Uterus (tissue), 3 donors: ENCODE measurements at regions not wholly inside any gene's neighbourhood (a gene's known extent, or its start where the extent isn't known, plus 50 kb on each side); places are given as distances from the start of the nearest gene placed in this dataset.

Experiments
- DNase-seq, 2 donors: peaks; one replicate each; pipeline ENCODE4 v3.0.0-alpha.2; 2019 to 2020
- H3K27ac ChIP-seq, 2 donors: fragments of 200-600 bp; sonication (generic); 1 replicate in 1 of 2; 2 replicates in 1 of 2; pipeline ENCODE4 v1.5.1; 2016 to 2018
- H3K27me3 ChIP-seq, 2 donors: fragments of 200-600 bp; sonication (generic); one replicate each; pipeline ENCODE4 v1.5.1; 2018 to 2019; ENCODE audit warnings: control low read depth in 1 of 2
- H3K36me3 ChIP-seq, 2 donors: fragments of 200-600 bp; sonication (generic); one replicate each; pipeline ENCODE4 v1.5.1; 2019; ENCODE audit warnings: control low read depth in 1 of 2
- H3K4me1 ChIP-seq, 2 donors: fragments of 200-600 bp; sonication (generic); one replicate each; pipeline ENCODE4 v1.5.1; 2018 to 2019; ENCODE audit warnings: control low read depth in 1 of 2
- H3K4me3 ChIP-seq, 2 donors: fragments of 200-600 bp; sonication (generic); 1 replicate in 1 of 2; 2 replicates in 1 of 2; pipeline ENCODE4 v1.5.1; 2018 to 2019; ENCODE audit warnings: mild to moderate bottlenecking in 1 of 2
- H3K9me3 ChIP-seq, 2 donors: fragments of 200-600 bp; sonication (generic); one replicate each; pipeline ENCODE4 v1.5.1; 2019; ENCODE audit warnings: control low read depth in 1 of 2
- CTCF ChIP-seq, 4 experiments: fragments of 200-600 bp in 2 of 4; fragments of 450-650 bp in 2 of 4; sonication (generic) in 2 of 4; IDR thresholded peaks; one replicate each; pipeline ENCODE4 v1.5.1; 2016 to 2019; ENCODE audit warnings: antibody characterized with exemption in 4 of 4, mild to moderate bottlenecking in 2 of 4, moderate library complexity in 1 of 4
- POLR2A ChIP-seq, 2 donors: fragments of 450-650 bp; IDR thresholded peaks; one replicate each; pipeline ENCODE4 v1.6.1; 2016; ENCODE audit warnings: antibody characterized with exemption in 2 of 2, mild to moderate bottlenecking in 1 of 2, moderate library complexity in 1 of 2
- intact Hi-C: fragments of 100-400 bp; cut with DNase I; formaldehyde crosslinking; loops from one replicate; pipeline ENCODE4 v1.15.1; 2023; ENCODE audit warnings: low total_unique reads
- donor health status: DM: yes; HTN: yes; CAD: no.

- no peaks in the 10 kb centered on the region for H3K36me3 ChIP-seq
- intact Hi-C loops: no loop called here
- H3K27me3 ChIP-seq: no peaks in the 10 kb centered on the region
- no peak for DNase-seq
- peak overlapping the region; percentile 2 to 74 for H3K27ac ChIP-seq
- H3K9me3 ChIP-seq: no peaks in the 10 kb centered on the region
- H3K4me3 ChIP-seq: no peak overlapping the region
- H3K4me1 ChIP-seq: peaks cover 0 to 9% of the 10 kb centered on the region in 2 donors
- TF ChIP-seq POLR2A (IDR thresholded peaks at IDR 0.05) (no peak), CTCF (IDR thresholded peaks at IDR 0.05) (no peak)
Observed at GRCh38 chr3:64748244-64748904, 60.6 kb upstream of the ADAMTS9 start.

GRCh38 chr3:64747679-64748078, 59.9 kb upstream of the ADAMTS9 start:
- H3K9me3 ChIP-seq: no peaks in the 10 kb centered on the region
- TF ChIP-seq CTCF (IDR thresholded peaks at IDR 0.05) (no peak), POLR2A (IDR thresholded peaks at IDR 0.05) (no peak)
- no peak overlapping the region for H3K4me3 ChIP-seq
- DNase-seq: no peak
- H3K27ac ChIP-seq: peak overlapping the region; percentile 59 to 74
- no peaks in the 10 kb centered on the region for H3K27me3 ChIP-seq
- intact Hi-C loops: no loop called here
- H3K4me1 ChIP-seq: peaks cover 0 to 9% of the 10 kb centered on the region in 2 donors
- no peaks in the 10 kb centered on the region for H3K36me3 ChIP-seq

GRCh38 chr3:64743887-64744243, 56.1 kb upstream of the ADAMTS9 start:
- Histone ChIP-seq H3K36me3 (no peaks in the 10 kb centered on the region), H3K4me1 (peaks cover 0 to 17% of the 10 kb centered on the region in 2 donors), H3K4me3 (no peak overlapping the region), H3K9me3 (no peaks in the 10 kb centered on the region), H3K27ac (peak overlapping the region in 1 of 2 donors; percentile 19), H3K27me3 (no peaks in the 10 kb centered on the region)
- no peak for DNase-seq
- TF ChIP-seq CTCF (IDR thresholded peaks at IDR 0.05) (no peak), POLR2A (IDR thresholded peaks at IDR 0.05) (no peak)
- intact Hi-C loops: no loop called here

GRCh38 chr3:64743156-64743886, 55.5 kb upstream of the ADAMTS9 start:
- intact Hi-C loops: no loop called here
- H3K4me1 ChIP-seq: peaks cover 0 to 21% of the 10 kb centered on the region in 2 donors

More at GRCh38 chr3:64743156-64743886, 55.5 kb upstream of the ADAMTS9 start:
- H3K9me3 ChIP-seq: no peaks in the 10 kb centered on the region
- no peak for DNase-seq
- H3K36me3 ChIP-seq: no peaks in the 10 kb centered on the region
- H3K4me3 ChIP-seq: no peak overlapping the region
- H3K27ac ChIP-seq: peak overlapping the region; percentile 19 to 36
- TF ChIP-seq CTCF (IDR thresholded peaks at IDR 0.05) (no peak), POLR2A (IDR thresholded peaks at IDR 0.05) (no peak)
- no peaks in the 10 kb centered on the region for H3K27me3 ChIP-seq
